GM23248 (cell line): ENCODE measurements at regions not wholly inside any gene's neighbourhood (a gene's known extent, or its start where the extent isn't known, plus 50 kb on each side); places are given as distances from the start of the nearest gene placed in this dataset.

Experiments used
- EZH2 ChIP-seq: fragments of 200-600 bp; sonication (generic); IDR thresholded peaks from 2 replicates; pipeline ENCODE4 v1.6.1; 2018; ENCODE audit warnings: antibody characterized with exemption, mild to moderate bottlenecking; ENCODE audit not compliant: insufficient read depth, poor library complexity, severe bottlenecking
- EZH2phosphoT487 ChIP-seq: fragments of 200-600 bp; sonication (generic); IDR thresholded peaks from 2 replicates; pipeline ENCODE4 v1.6.1; 2018; ENCODE audit warnings: antibody characterized with exemption, moderate library complexity, mild to moderate bottlenecking, low read depth; ENCODE audit not compliant: insufficient read depth

- TF ChIP-seq EZH2 (no peak), EZH2phosphoT487 (no peak)
Observed at GRCh38 chr6:147078106-147078505, 126.1 kb upstream of the STXBP5 start.
